HG03045 (cell line): ENCODE measurements at regions not wholly inside any gene's neighbourhood (a gene's known extent, or its start where the extent isn't known, plus 50 kb on each side); places are given as distances from the start of the nearest gene placed in this dataset.

Experiments used
- ATAC-seq: cut with Tn5 transposase; IDR thresholded peaks from one replicate; pipeline ENCODE4 v1.9.1; 2021; ENCODE audit warnings: mild to moderate bottlenecking, moderate library complexity; ENCODE audit not compliant: unreplicated experiment

DNA sequence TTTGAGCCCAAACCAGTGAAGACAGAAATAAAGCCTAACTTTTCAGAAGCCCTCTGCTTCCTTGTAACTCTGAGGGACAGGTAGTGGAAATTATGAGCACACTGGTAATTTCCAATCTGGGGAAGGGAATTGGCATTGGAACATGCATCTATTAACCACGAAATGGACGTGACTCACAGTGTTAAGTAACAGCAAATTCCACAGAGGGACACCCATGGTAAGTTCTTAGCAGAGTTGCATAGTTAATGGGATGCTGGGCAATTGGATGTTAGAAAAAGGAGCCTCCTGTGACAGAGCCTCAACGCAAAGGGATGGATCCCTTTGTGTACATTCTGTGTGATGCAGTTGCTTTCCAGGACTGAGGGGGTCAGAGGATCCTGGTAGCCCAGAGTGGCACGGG lies 168.6 kb downstream of the SEMA6D start:
- ATAC-seq: no peak

DNA sequence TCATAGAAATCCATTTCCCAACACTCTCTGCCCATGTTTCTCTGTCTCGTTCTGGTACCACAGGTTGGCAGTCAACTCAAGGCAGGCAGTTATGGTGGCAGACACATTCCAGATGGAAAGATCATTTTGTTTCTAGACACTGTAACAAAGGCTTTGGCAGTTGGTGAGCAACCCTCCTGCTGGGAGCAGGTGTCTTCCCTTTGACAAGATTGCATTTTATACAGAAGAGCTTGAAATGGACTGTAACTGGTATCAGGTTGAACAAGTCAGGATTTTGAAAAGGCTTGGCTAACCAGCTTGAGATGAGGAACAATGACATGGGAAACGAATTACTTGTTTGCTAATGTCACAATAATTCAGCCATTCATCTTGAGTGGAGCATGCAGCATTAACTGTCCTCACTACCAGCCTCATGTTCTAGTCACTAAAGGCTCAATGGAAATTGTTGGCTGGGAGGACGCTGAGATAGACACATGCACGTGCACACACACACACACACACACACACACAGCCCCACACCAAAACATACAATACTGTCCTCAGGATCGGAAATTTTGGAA lies 170.0 kb downstream of the SEMA6D start:
- no peak for ATAC-seq

DNA sequence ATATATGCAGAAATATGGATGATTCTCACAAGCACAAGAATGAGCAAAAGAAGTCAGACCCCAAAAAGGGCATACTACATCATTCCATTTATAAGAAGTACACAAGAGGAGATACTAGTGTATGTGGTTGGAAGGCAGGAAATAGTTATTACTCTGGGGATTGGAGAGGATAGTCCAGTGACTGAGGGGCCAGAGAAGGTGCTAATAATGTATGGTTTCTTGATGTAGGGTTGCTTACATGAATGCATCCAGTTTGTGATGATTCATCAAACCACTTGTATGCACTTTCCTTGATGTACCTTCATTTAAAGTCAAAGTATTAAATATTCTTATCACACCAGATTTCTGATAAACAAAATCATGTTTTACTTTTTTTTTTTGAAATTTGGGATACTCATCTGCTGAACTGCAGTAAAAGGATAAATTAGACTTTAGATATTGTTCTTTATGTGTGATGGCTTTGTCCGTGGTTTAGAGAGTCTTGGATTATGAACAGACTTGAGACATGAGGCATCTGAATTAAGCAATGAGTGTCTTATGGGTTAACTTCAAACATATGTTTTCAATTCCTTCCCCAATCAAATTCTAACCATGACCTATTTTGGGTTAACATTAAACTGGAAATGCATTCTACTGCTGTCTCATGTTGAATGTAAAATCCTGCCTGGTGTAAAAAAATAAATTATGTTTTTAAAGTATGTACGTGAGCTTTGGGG lies 171.2 kb downstream of the SEMA6D start:
- ATAC-seq: no peak

DNA sequence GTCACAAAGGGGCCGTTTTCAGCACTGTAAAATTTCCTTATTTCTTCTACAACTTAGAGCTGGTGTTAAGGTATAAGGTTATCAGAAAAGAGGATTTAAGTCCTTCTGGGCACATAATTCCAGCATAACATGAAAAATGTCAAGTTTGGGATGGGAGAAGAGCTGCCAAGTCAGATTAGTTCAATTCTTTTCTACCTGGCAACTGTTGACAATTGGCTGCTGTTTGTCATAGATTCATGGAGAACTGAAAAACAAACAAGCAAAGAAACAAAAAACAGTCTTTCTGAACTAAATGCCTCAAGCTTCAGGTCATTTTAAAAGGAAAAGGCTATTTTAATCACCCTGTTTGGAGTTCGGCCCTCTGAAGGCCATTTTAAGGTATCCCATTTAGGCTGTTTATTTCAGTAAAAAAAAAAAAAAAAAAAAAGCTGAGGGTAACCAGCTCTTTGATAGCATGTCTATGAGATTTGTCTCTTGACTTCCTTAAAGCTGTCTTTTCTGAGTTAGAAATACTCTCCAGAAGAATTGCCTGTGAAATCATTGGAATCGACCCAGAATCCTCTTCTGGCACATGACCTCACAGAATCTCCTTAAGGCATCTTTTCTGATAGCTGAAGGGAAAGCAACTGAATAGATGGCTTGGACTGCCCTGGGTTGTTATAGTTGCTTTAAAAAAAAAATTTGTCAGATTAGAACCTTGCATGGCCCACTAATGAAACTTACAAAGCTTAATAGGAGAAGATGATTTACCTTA lies 173.3 kb downstream of the SEMA6D start:
- ATAC-seq: no peak

DNA sequence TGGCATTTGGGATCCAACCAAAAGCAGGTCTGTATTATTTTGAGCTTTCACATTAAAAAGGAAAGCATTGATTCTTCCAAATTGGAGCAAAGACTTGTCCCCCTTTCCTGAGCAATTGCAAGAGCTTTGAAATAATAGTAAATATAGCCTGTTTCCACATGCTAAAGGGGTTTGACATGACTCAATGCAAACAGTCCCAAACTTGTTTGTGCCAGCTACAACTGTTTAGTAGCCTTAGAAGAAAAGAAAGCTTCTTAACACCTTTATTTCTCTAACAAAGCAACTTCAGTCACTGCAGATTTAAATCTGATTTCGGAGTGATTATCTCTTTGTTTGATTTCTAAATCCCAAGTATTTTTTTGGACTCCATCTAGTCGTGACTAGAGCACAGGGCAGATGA lies 180.2 kb downstream of the SEMA6D start:
- ATAC-seq: no peak

DNA sequence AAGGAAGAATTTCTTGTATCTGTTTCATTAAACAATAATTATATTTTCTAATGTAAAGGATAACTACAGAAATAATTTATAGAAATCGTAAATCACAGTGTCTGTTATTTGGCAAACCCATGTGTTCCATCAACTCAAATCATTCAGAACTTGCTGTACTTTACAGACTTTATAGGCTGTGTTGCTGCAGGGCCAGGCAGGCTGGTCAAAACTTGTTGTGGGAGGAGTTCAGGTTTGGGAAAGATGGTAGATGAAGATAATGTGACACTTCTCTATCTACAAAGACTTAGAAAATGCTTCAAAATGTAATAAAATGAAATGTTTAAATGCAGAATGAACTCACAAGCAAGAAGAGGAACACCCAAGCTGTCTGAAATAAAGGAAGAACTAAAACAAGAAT lies 183.4 kb downstream of the SEMA6D start:
- no peak for ATAC-seq

DNA sequence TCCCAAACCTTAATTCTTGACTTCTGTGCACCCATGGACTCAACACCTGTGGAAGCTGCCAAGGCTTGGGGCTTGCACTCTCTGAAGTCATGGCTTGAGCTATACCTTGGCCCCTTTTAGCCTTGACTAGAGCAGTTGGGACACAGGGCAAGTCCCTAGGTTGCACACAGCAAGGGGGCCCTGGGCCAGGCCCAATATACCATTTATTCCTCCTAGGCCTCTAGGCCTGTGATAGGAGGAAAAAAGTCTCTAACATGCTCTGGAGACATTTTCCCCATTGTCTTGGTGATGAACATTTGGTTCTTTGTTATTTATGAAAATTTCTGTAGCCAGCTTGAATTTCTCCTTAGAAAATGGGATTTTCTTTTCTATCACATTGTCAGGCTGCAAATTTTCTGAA lies 186.1 kb downstream of the SEMA6D start:
- no peak for ATAC-seq

DNA sequence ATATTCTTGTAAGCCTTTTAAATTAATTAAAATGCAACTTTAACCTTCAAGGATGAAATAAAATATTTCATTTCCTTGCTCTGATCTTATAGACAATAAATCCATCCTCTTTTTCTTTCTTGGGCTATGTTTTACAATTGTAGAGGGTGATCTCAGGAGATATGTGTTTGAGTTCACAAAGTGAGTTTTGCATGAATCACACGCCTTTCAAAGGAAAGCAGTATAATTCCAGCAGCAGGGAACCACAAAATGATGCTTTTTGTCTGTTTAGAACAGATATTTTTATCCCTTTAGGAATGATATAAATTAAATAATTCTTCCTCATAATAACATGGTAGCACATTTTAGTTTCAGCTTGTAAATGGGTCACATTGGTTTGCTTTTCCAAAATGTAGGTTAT lies 191.2 kb downstream of the SEMA6D start:
- ATAC-seq: no peak

DNA sequence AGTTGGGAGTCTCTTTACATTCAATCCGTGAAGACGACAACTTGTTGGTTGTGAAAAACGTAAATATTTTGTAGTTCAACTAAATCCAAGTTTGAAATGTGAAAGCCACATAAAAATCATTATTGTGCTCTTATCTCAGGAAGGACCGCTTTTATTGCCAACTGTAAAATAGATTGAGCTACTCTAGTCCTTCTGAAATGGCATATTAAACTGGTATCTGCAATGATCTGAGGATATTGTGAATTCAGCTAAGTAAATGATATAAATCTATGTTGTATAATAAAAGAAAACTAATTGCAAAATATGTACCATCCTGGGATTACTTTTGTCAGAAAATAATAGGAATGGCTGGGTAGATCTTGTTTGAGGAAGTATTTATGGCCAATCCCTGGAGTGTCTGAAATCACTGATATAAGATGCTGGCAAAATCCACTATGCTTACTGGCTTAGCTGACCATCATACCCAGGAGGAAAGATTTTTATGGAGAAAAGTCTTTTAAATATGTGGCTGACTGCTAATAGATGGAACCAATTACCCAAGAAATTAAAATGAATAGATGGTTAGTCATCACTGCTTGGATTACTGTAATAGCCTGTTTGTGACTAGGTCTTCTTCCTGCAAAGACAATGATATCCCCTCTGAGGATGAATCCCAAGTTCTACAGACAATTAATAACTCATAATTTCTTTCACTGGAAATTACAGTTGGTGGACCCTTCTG lies 191.8 kb downstream of the SEMA6D start:
- no peak for ATAC-seq

DNA sequence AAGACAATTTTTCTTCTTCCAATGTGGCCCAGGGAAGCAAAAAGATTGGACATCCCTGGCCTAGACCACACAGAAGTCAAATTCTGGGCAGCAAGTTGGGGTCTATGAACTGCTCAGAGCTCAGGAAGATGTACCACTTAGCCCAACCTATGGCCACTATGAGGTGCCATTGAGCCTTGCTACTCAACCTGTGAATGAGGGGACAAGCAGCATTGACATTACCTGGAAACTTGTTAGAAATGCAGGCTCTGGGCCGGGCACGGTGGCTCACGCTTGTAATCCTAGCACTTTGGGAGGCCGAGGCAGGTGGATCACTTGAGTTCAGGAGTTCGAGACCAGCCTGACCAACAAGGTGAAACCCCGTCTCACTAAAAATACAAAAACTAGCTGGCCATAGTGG lies 195.6 kb downstream of the SEMA6D start:
- ATAC-seq: peak; percentile 60

DNA sequence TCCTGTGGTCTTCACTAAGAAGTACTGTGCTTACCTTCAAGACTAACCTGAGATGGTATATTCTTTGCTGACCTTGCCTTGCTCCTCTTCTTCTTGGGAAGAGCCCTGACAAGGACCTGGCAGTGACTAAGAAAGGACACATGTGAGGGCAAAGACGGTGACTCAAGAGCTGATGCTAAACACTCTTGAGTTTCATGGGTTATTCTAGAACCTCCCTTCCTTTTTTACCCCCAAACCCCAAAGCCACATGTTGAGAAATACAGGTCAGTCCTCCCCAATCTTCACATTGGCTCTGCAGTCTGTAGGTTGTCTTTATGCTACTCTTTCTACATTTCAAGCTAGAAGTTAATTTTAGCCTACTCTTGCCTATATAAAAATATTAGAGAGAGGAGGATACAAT lies 200.6 kb downstream of the SEMA6D start:
- ATAC-seq: no peak

DNA sequence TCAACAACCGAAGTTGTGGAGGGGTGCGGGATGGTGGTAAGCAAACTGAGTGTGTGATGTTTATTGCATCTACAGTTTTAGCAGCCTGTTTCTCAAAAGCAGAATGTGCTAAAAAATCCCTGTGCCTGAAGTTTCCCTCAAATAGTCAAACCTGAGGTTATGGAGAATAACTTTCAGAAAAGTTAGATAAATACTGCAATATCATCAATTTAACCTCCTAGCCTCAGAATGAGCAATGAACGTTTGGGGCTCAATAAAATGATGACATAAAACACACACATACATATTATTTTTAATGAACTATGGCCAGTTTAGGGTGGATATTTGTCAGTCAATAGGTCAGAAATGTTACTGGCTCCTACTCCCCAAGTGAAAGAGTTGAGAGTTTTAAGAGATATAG lies 201.6 kb downstream of the SEMA6D start:
- no peak for ATAC-seq

DNA sequence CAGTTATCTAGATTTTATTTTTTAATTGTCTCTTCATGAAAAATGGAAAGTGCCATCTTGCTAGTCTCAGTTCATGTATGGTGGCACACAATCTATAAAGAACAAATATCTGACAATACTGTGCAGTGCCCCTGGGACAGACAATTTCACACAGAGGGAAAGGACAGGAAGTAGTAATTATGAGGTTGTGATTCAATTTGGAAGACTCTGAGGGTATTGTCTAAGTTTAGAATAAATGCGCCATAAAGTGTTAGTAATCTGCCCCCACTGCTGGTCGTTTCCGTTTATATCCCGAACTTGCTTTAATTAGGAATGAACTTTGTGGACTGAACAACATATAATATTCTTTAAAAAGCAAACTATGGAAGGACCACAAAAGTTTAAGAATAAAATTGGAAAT lies 196.4 kb upstream of the SLC24A5 start:
- ATAC-seq: no peak

DNA sequence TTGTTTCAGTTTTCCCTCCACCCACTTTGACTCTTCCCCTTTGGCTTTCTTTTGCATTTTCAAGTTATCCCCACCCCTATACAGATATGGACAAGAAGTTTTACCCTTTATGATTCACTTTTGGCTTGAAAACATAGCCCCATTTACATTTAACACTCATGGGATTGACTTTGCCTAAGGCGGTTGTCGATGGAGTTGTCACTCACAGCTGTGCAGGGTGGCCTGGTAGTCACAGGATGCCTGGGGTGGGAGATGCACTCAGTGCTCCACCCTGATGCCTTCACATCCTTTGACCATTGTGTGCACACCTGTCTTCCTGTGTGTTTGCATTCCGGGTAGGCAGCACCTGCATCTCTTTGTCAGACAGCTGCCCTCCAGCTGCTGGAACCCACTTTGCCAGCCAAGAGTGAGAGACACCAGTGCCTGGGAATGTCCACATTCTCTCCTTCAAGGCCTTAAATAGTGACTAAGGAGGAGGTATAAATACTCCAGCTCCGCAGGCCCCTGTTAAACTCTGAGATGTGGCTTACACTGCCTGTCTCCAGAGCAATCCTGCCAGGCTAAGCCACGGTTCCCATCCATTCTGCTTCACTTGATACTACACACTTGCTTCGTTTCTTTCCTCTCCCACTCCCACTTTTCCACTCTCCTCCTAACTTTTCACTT lies 191.5 kb upstream of the SLC24A5 start:
- ATAC-seq: no peak

DNA sequence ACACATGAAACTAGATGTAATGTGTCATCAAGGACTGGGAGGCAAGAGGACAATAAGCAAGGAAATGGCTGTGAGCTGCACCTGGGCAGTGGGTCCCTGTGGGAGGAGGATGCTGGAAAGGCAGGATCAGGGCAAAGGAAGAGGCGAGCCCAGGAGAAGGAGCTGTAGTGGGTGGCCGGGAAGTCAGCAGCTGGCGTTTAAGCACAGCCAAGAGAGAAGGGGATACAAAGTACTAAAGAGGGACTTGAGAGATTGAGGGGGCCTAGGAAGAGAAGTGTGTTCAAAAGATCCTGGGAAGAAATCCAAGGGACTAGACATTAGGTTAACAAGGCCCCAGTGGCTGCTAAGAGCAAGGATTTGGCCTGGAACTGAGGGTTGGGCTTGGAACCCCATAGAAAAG lies 188.5 kb upstream of the SLC24A5 start:
- ATAC-seq: no peak

DNA sequence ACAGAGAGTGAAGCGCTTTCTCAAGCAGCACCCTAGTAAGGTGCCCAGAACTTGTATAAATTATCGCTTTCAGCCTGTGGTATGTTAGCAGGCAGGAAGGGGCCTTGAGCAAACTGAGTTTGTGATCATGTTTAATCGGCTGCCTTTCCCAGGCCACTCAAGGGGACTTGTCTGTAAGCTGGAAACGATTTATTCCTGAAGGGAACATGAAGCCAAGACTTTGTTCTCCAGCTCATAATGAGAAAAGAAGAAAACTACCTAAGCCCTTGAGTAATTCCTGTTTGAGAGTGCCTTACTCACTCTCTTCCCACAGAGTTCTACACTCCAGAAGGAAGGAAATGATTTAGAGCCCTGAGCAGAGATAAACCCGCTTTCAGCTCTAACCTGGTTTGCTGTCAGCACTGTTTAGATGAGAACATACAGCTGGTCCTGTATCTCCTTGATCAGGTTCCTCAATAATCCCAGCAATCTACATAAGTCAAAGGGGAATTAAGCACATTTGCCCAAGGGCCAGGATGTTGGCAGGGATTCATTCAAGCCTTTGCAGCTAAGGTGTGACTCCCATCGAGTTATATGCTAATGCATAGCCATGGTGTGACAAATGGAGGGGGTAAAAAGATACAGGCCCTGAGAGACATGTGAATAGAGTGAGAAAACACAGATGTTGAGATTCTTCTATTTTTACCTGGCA lies 187.7 kb upstream of the SLC24A5 start:
- ATAC-seq: no peak

DNA sequence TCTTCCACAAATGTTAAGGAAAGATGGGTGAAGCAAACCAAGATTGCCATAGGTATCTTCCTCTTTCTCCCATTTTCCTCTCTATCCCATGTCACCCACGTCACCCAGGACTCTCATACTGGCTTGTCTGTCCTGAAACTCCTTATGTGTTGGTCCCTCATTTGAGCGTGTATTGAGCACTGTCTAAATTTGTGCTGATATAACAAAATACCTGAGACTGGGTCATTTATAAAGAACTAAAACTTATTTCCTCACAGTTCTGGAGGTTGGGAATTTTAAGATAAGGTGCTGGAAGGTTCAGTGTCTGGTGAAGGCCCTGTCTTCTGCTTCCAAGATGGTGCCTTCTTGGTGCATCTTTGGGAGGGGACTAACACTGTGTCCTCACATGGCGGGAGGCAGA lies 186.9 kb upstream of the SLC24A5 start:
- ATAC-seq: no peak

DNA sequence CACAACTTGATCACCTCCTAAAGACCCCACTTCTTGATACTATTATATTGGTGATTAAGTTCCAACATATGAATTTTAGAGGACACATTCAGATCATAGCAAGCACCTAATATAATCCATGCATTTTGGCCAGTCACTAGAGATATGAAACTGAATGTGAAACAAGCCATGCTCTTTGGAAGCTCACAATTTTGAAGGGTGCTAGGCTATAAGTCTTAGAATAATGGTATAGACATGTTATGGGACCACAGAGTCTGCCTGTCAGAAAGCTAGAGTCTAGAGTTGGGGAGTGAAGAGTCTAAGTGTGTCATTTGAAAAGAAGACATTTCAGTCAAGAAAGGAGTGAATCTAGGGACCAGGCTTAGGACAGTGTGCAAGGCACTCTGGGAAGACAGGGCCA lies 186.4 kb upstream of the SLC24A5 start:
- no peak for ATAC-seq

DNA sequence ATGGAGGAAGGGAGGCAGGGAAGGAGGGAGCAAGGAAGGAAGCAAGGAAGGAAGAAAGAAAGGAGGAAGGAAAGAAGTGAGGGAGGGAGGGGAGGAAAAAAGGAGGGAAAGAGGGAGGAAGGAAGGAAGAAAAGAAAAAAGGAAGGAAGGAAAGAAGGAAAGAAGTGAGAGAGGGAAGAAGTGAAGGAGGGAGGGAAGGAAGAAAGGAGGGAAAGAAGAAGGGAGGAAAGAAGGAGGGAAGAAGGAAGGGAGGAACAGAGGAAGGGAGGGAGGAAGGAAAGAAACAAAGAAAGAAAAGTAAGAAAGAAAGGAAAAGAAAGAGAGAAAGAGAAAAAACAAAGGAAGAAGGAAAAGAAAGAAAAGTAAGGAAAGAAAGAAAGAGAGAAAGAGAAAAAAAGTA lies 183.0 kb upstream of the SLC24A5 start:
- ATAC-seq: no peak

DNA sequence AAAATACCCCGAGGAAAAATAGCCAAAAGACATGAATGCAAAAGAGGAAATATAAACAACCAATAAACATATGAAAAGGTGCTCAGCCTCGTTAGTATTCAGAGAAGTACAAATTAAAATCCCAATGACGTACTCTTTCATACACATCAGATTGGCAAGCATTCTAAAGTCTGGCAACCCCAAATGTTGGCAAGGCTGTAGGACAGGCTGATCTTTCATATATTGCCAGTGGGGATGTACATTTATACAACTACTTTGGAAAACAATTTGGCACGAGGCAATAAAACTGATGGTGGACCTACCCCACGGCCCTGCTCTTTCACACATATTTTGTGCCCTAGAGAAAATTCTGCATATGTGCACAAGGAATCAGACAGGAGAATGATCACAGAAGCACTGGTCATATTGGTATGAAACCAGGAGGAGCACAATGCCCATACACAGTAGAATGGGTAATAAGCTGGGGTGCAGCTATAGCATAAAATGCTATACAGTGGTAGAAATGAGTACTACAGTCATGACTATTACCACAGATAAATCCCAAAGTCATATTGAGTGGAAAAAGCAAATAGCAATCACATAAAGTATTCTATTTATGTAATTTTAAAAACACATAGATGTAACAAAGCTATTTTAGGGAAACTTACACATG lies 176.0 kb upstream of the SLC24A5 start:
- no peak for ATAC-seq
